Cardiac septum (tissue), 1 donor: ENCODE measurements at regions not wholly inside any gene's neighbourhood (a gene's known extent, or its start where the extent isn't known, plus 50 kb on each side); places are given as distances from the start of the nearest gene placed in this dataset.

Experiments
- DNase-seq: peaks from one replicate; pipeline ENCODE4 v3.0.0-alpha.2; 2020; ENCODE audit warnings: low spot score
- intact Hi-C: fragments of 100-400 bp; cut with DNase I; formaldehyde crosslinking; loops from one replicate; pipeline ENCODE4 v1.14.0; 2022
- donor health status: DM: no; HTN: no; CAD: no.

- intact Hi-C loops = no loop called here
- no peak for DNase-seq
Measured at GRCh38 chr2:146665800-146666199, 1179.0 kb upstream of the ACVR2A start.

GRCh38 chr2:146661473-146662096 lies 1183.2 kb upstream of the ACVR2A start:
- intact Hi-C loops = no loop called here
- DNase-seq = no peak

GRCh38 chr2:146659976-146660375 lies 1184.9 kb upstream of the ACVR2A start:
- DNase-seq = no peak
- intact Hi-C loops = no loop called here

GRCh38 chr2:146652311-146652710 lies 1192.5 kb upstream of the ACVR2A start:
- intact Hi-C loops = no loop called here
- no peak for DNase-seq

GRCh38 chr2:146651361-146651760 lies 1193.5 kb upstream of the ACVR2A start:
- intact Hi-C loops = no loop called here
- no peak for DNase-seq

- DNase-seq = no peak
- intact Hi-C loops = no loop called here
Measured at GRCh38 chr2:146642066-146642465, 1202.8 kb upstream of the ACVR2A start.

- intact Hi-C loops = no loop called here
- DNase-seq = no peak
Measured at GRCh38 chr2:146634230-146635097, 1210.4 kb upstream of the ACVR2A start.

- DNase-seq = no peak
- intact Hi-C loops = no loop called here
Measured at GRCh38 chr2:146633159-146633558, 1211.7 kb upstream of the ACVR2A start.

- DNase-seq = no peak
Measured at GRCh38 chr2:146632707-146633106, 1212.1 kb upstream of the ACVR2A start.

GRCh38 chr2:146624430-146625160 lies 1220.2 kb upstream of the ACVR2A start:
- intact Hi-C loops = no loop called here
- no peak for DNase-seq

More at GRCh38 chr2:146632707-146633106, 1212.1 kb upstream of the ACVR2A start:
- intact Hi-C loops = no loop called here

GRCh38 chr2:146623771-146624170 lies 1221.1 kb upstream of the ACVR2A start:
- no peak for DNase-seq
- intact Hi-C loops = no loop called here

- intact Hi-C loops = no loop called here
- DNase-seq = no peak
Measured at GRCh38 chr2:146621656-146622055, 1223.2 kb upstream of the ACVR2A start.

GRCh38 chr2:146615778-146616177 lies 1229.1 kb upstream of the ACVR2A start:
- DNase-seq = no peak
- intact Hi-C loops = no loop called here

GRCh38 chr2:146608490-146608889 lies 1236.3 kb upstream of the ACVR2A start:
- intact Hi-C loops = no loop called here
- DNase-seq = no peak

- DNase-seq = no peak
- intact Hi-C loops = no loop called here
Measured at GRCh38 chr2:146604521-146604920, 1240.3 kb upstream of the ACVR2A start.

GRCh38 chr2:146602856-146603255 lies 1242.0 kb upstream of the ACVR2A start:
- no peak for DNase-seq
- intact Hi-C loops = no loop called here

GRCh38 chr2:146602383-146602782 lies 1242.4 kb upstream of the ACVR2A start:
- DNase-seq = no peak
- intact Hi-C loops = no loop called here

- intact Hi-C loops = no loop called here
- no peak for DNase-seq
Measured at GRCh38 chr2:146598791-146599190, 1246.0 kb upstream of the ACVR2A start.

- intact Hi-C loops = no loop called here
- no peak for DNase-seq
Measured at GRCh38 chr2:146597291-146597690, 1247.5 kb upstream of the ACVR2A start.

GRCh38 chr2:146591908-146592307 lies 1252.9 kb upstream of the ACVR2A start:
- DNase-seq = no peak
- intact Hi-C loops = no loop called here
